Vagina (tissue), 2 donors: ENCODE measurements at regions not wholly inside any gene's neighbourhood (a gene's known extent, or its start where the extent isn't known, plus 50 kb on each side); places are given as distances from the start of the nearest gene placed in this dataset.

ENCODE experiments used
- CTCF ChIP-seq, 3 experiments: fragments of 450-650 bp in 2 of 3; fragments of 200-600 bp in 1 of 3; sonication (generic) in 1 of 3; IDR thresholded peaks; one replicate each; pipeline ENCODE4 v1.5.1; 2017 to 2019; ENCODE audit warnings: antibody characterized with exemption in 3 of 3, mild to moderate bottlenecking in 2 of 3, moderate library complexity in 2 of 3
- POLR2A ChIP-seq, 2 donors: fragments of 450-650 bp; IDR thresholded peaks; one replicate each; pipeline ENCODE4 v1.6.1; 2017; ENCODE audit warnings: antibody characterized with exemption in 2 of 2, mild to moderate bottlenecking in 2 of 2, moderate library complexity in 2 of 2

DNA sequence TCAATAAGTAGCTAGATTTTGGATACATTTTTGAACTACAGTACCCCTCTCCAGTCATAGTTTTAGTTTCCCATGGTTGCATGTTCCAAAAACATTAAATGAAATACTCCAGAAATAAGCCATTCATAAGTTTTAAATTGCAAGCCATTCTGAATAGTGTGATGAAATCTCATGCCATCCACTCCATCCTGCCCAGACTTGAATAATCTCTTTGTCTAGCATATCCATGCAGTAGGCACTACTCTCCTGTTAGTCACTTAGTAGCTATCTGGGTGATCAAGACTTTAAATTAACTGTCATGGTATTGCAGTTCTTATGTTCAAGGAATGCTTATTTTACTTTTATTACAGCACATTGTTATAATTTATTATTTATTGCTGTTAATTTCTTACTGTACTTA, 237.4 kb downstream of the SPANXN1 start:
- TF ChIP-seq POLR2A (IDR thresholded peaks at IDR 0.05) (no peak), CTCF (IDR thresholded peaks at IDR 0.05) (no peak)
